H54 (cell line): ENCODE measurements at regions not wholly inside any gene's neighbourhood (a gene's known extent, or its start where the extent isn't known, plus 50 kb on each side); places are given as distances from the start of the nearest gene placed in this dataset.
A peak's percentile ranks its signal among the peaks of the same experiment; 100 is the strongest.
"Not testable (repeated sequence)": the region's sequence is repeated elsewhere in the genome, so short reads cannot be mapped to it uniquely, and the experiment has no call there.

Experiments used
- DNase-seq: peaks from one replicate; pipeline ENCODE4 v3.0.0; 2011; ENCODE audit warnings: low spot score, mixed read lengths; ENCODE audit not compliant: insufficient read length
- FAIRE-seq: peaks from 3 replicates; lab custom pipeline; 2011; peaks lifted over from hg19 to GRCh38; lab: Jason Lieb, UNC
- POLR2A ChIP-seq: IDR thresholded peaks from 2 replicates; pipeline ENCODE4 v1.6.1; 2011; ENCODE audit warnings: low read depth, mild to moderate bottlenecking, low read length

DNA sequence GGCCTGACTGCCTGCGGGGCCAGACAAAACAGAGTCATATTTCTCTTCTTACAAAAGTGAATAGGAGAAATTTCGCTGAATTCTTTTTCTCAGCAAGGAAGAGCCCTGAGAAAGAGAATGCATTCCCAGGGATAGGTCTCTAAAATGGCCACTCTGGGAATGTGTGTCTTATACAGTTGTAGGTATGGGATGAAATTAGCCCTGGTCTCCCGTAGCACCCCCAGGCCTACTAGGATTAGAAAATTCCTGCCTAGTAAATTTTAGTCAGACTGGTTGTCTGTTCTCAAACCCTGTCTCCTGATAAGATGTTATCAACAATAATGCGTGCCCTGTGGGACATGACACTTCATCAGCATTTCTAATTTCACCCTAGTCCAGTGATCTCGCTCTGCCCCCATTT, 920.1 kb downstream of the LTN1 start:
- no peak for TF ChIP-seq POLR2A
- DNase-seq = no peak
- FAIRE-seq = no peak

DNA sequence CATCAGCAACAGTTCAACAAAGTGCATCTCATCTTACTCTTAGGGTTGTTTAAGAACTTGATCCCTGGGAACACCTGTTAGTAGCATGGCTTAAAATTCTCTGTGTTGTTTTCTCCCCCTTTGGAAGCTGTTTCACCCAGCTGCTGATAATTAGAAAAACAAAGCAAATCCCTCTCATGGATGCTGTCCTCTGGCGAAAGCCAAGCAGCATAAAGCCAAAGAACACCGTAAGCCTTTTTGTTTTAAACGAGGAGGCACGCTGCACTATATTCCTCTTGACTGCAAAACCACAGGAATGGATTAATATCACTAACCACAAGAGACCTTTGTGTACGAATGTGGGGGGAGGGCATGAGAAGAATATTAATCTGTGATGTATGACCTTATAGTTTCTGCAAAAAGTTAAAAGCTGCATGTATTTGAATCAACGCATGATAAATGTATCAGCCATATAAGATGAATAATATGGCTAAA, 923.2 kb downstream of the LTN1 start:
- no peak for TF ChIP-seq POLR2A
- no peak for DNase-seq
- no peak for FAIRE-seq

DNA sequence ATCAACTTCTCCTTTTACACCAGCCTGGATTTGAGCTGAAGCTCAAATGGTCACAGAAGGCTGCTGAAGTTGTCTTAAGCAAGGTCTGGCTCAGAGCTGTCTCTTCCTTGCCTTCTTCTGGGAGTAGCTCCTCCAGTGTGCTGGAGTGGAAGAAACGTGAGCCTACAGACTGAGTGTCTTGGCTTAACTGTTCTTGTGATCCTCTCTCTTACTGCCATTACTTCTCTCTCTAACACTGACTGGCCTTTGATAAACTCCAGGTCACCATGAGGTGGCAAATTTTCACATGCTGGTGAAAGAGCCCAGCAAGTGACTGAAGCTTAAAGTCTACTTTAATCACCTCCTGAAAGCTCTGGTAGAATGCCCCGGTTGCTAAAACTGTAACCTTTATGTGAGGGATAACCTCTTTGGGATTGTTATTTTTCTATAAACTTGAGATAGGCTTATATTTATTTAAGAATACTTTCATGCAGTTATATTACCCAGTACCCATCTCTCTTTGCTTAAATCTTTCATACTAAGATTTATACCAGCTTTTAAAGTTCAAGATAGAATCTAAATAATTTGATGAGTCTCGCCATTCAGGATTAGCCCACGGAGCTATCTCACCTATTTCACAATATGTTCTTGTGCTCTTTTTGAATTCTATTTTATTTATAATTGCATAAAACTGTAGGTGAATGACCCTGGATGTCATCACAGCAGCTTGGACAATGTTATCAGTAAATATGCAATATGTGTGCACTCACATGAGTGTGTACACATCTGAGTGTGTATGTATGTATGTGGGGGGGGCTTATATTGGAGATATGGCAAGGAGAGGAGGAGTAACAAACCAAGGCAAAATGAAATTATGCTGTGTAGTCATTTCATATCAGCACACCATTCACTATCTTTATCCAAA, 924.0 kb downstream of the LTN1 start:
- peak; percentile 15 for FAIRE-seq
- no peak for DNase-seq

DNA sequence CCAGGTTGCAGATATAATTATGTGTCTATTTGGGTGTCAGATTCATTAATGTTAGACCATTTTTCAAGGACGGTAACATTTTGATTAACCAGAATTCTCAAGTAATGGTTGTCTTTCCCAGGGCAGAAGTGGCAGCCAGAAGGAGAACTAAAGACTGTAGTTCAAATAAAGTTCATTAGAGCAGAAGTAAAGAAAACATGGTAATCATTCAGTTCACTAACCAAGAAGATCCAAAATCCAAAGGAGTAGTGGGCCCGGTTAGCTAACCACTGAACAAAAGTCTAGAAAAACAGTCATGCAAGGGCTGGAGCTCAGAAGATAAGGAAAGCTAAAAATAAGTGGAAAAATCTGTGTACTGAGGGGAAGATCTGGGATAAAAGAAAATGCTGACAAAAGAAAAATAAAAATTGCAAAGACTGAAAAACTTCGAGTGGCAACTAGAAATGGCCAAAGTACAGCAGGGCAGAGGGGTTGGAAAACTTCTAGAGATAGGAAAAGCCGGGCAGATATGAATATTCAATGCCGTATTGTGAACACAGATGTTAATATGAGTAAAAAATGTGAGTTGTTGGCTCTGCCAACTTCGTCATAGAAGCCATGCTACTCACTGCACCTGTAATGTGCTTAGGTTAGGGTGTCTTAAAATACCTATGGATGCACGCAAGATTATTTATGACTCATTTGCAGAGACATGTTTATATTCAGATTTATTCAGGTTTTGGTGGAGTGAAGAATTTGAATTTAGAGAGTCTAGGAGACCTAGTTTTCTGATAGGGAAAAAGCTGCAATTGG, 925.9 kb downstream of the LTN1 start:
- no peak for DNase-seq
- no peak for FAIRE-seq
- no peak for TF ChIP-seq POLR2A

More for the DNA sequence above, 924.0 kb downstream of the LTN1 start:
- TF ChIP-seq POLR2A = no peak

DNA sequence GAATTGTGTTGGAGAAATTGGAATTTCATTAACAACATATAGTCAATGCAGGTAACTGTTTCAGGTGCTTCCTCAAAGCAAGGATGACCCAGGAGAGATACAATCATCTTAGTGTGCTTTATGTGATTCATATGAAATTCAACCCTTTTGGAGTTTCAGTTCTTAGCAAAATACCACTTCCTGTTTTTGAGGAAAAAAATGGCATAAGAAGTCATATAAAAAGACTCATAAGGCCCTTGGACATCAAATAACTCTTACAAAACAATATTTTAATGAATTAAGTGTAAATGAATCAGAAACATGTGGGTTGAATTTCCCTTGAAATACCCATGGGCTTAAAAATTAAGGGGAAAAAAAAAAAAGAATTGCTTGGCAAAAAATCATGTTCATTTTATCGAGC, 926.6 kb downstream of the LTN1 start:
- DNase-seq = no peak
- TF ChIP-seq POLR2A = no peak
- no peak for FAIRE-seq

DNA sequence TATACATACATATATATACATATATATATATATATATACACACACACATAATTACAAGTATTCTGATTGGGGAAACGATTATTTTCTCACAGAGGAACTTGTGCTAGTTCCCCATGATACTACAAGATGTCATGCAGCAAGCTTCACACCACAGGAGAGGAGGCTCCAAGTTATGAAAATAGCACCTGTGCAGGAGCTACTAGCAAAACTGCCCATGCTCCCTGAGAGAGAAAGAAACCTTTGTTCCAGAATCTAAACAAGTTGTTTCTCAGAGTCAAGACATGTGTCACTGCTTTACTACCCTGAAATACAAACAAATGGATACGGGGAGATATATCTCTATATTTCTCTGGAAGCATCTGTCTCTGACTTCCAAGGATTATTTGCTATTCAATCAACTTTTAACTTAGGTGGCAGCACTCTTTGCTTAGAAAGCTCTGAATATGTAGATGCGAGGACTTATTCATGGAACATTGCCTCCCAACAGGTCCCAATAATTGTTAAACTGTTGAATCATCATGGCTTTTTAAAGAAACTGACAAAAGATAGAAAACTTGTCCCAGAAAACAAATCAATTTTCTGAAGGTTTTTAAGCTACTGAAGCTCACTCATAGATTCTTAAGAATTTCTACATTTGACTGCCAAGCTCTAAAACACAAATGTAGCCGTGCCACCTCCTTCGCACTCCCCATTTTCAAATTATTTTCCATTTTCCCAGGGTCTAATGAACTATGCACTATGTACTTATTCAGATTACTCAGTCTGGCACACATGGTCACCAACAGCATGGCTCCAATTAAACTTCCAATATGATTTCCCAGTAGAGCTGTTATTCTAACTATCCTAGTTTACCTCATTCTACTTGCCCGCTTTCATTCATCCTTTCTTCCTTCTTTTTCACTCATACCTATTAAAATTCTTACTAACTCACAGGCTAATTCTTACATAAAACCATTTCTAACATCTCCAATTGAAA, 929.1 kb downstream of the LTN1 start:
- no peak for DNase-seq
- TF ChIP-seq POLR2A = no peak
- FAIRE-seq = no peak

DNA sequence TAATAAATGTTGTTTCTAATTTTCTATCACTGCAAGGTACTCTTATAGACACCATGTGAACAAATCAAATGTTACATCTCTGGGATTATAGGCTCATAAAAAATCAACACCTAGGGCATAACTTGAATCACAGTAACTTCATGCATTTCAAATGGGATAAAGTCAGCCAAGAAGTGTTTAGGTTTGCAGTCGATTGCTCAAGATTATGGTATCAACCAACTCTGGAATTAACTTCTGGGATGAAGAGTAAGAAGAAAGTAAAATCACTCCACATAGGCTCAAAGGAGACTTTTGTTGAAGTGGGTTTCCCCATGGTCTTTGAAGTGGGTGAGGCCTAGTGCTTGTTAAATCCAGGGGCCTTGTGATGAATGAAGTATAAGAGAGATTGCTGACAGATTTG, 939.7 kb downstream of the LTN1 start:
- not testable (repeated sequence) for FAIRE-seq, DNase-seq

DNA sequence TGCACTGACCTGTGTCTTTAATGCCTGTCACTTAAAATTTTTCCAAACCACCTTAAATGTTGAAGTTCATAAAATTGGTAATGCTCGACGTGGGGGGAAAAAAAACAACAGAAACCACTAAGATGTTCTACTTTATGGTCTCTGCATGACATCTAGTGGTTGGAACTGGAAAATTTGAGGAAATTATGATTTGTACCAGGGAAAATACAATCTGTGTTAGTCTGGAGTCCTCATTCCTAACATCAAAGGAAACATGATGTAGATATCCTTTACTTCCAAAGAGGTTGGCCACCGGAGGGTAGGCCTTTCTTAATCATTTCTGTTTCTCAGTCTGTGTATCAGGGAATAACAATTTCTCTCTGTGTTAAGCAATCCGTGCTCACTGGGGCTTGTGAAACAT, 941.0 kb downstream of the LTN1 start:
- FAIRE-seq = peak; percentile 89
- not testable (repeated sequence) for DNase-seq

DNA sequence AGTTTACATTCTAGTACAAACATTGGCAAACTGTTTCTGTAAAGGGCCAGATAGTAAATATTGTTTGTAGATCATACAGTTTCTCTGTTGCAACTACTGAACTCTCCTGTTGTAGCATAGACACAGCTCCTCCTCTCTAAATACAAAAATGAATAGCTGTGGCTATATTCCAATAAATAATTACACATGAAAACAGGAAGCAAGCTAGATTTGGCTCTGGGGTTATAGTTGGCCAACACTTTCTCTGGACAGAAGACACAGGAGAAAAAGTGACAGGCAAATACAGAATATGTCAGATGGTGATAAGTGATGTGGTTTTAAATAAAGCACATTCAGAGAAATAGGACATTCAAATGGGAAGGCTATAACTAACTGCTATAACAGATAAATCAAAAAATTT, 957.0 kb downstream of the LTN1 start:
- DNase-seq, FAIRE-seq: not testable (repeated sequence)

DNA sequence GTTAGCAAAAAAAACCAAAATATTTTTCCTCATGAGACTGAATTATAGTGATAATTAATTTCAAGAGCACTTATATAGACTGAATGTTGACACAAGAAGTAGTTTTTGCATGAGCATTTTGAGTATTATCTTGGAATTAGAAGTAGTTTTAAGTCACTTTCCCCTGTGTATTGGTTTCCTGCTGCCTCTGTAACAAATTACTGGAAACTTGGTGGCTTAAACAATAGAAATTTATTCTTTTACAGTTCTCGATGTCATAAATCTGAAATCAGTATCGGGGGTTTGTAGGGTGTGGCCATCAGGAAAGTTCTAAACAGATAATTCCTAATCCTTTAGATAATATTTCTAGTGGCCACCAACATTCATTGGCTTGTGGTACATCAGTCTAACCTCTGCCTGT, 957.8 kb downstream of the LTN1 start:
- FAIRE-seq = not testable (repeated sequence)

DNA sequence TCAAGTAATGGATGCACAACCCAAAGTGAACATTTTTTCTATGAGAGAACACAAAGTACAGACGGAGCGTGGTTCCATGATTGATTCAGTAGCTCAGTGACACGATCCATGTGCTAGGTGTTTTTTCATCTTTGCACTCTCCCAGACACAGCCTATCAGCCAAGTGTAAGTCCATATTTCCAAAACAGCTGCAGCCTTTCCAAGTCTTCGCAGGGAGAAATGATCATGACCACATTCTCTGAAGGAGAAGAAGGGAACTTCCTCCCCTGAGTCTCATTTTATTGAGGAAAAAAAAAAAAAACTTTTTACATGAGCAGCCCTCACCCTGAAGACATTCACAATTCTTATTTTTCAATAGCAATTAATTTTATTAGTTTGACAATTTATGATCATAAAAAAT, 958.3 kb downstream of the LTN1 start:
- FAIRE-seq, DNase-seq: not testable (repeated sequence)

More for the DNA sequence above, 957.8 kb downstream of the LTN1 start:
- DNase-seq = not testable (repeated sequence)

DNA sequence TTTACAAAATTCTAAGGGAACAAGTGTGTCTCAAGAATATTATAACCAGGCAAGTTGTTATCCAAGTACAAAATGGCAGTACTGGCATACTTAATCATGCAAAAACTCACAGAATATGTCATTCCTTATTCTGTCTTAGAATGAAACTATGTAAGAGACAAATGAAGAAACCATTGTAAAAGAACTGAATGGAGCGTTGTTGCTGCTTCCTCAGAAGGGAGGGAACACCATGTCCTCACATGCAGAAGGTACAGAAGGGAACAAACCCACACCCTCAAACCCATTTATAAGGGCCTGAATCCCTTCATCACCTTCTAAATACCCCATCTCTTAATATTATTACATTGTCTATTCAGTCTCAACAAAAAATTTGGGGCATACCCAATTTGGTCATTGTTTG, 960.0 kb downstream of the LTN1 start:
- not testable (repeated sequence) for FAIRE-seq, DNase-seq

DNA sequence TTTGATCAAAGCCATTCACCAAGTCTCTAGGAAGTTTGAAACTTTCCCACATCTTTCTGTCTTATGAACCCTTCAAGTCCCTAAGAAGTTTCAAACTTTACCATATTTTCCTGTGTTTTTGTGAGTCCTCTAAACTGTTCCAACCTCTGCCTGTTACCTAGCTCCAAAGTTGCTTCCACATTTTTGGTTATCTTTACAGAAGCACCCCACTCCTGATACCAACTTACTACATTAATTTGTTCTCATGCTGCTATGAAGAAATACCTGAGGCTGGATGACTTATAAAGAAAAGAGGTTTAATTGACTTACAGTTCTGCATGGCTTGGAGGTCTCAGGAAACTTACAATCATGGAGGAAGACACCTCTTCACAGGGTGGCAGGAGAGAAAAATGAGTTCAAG, 961.6 kb downstream of the LTN1 start:
- not testable (repeated sequence) for DNase-seq, FAIRE-seq

DNA sequence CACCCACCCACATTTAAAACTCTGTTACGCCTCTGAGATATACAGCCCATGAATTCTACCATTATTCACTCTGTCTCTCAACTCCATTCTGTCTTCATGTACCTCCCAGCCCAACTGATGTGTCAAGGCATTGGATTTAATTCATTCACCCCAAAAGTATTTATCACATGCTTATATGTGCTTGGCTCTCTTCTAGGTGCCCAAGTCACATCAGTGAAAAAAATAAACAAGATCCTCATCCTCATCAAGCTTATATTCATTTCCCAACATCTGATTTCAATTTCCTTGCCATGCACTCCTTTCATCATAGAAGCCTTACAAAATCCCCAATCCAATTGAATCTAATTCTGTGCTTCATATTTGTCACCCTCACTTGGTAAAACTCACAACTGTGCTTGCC, 967.6 kb downstream of the LTN1 start:
- TF ChIP-seq POLR2A = no peak
- FAIRE-seq = no peak
- no peak for DNase-seq
